ENCODE measurements at regions not wholly inside any gene's neighbourhood (a gene's known extent, or its start where the extent isn't known, plus 50 kb on each side); places are given as distances from the start of the nearest gene placed in this dataset.

DNA sequence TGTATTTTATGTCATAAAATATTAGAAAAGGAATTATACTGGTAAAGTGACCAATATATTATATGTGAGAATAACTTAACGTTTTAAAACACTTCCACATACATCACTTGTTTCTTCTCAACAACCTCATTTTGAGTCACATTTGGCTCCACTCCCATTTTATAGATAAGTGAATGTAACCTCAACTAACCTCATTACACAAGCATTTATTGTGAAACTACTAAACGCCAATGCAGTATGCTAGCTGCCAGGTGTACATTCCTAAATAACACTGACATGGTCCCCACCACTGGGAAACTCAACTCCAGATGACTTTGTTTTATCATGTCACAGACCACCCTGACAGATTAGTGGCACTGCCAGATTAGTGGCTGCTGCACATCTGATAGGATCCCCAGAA lies 249.7 kb upstream of the CNTN4 start:
- DNase-seq: no peak
- ChIA-PET CTCF (no interaction called here), POLR2A (no interaction called here)
- Mint-ChIP-seq H3K27ac (no peak overlapping the region), H3K9me3 (peaks cover 10% of the 10 kb centered on the region), H3K4me1 (no peaks in the 10 kb centered on the region), H3K4me3 (no peak overlapping the region), H3K36me3 (ENCODE audit: low read depth) (no peaks in the 10 kb centered on the region), H3K27me3 (no peaks in the 10 kb centered on the region)
- no peak for ATAC-seq (ENCODE audit: low read depth)
- intact Hi-C loops (cut with micrococcal nuclease): no loop called here
- no peak for TF ChIP-seq CTCF (IDR thresholded peaks at IDR 0.05)

DNA sequence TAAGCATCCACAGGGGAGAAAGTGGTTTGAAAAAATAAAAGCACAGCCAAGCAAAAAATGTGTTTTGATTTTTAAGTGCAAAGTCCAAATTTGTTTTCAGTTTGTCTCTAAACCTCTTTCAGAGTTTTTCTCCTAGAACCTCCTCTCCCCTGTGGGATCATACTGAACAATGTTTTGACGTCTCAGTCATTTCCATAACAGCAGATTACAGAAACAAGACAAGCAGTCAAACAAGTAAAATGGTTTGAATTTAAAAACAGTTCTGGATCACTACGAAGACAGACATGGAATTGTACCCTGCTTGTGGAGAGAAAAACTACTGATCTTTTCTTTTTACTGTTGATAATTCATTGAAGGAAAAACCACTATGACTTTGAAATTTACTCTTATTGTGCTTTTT lies 245.7 kb upstream of the CNTN4 start:
- ATAC-seq (ENCODE audit: low read depth): no peak
- Mint-ChIP-seq H3K4me3 (no peak overlapping the region), H3K27ac (no peak overlapping the region), H3K4me1 (no peaks in the 10 kb centered on the region), H3K36me3 (ENCODE audit: low read depth) (no peaks in the 10 kb centered on the region), H3K27me3 (no peaks in the 10 kb centered on the region), H3K9me3 (peaks cover 10% of the 10 kb centered on the region)
- TF ChIP-seq CTCF (IDR thresholded peaks at IDR 0.05): no peak
- POLR2A ChIA-PET: no interaction called here
- CTCF ChIA-PET: no interaction called here
- intact Hi-C loops (cut with micrococcal nuclease): no loop called here
- no peak for DNase-seq

- CTCF ChIA-PET: no interaction called here
- POLR2A ChIA-PET: no interaction called here
- Mint-ChIP-seq H3K27me3 (no peaks in the 10 kb centered on the region), H3K9me3 (peaks cover 6% of the 10 kb centered on the region), H3K4me3 (no peak overlapping the region), H3K27ac (no peak overlapping the region), H3K36me3 (ENCODE audit: low read depth) (no peaks in the 10 kb centered on the region), H3K4me1 (no peaks in the 10 kb centered on the region)
- DNase-seq: no peak
- TF ChIP-seq CTCF (IDR thresholded peaks at IDR 0.05): no peak
- ATAC-seq (ENCODE audit: low read depth): no peak
- intact Hi-C loops (cut with micrococcal nuclease): no loop called here
These were observed 242.8 kb upstream of the CNTN4 start for GRCh38 chr3:1855841-1856240.

GRCh38 chr3:1870738-1871137 lies 227.9 kb upstream of the CNTN4 start:
- no peaks in the 10 kb centered on the region for H3K36me3 Mint-ChIP-seq (ENCODE audit: low read depth)
- no peak for DNase-seq
- ChIA-PET CTCF (no interaction called here), POLR2A (no interaction called here)
- intact Hi-C loops (cut with micrococcal nuclease): no loop called here
- TF ChIP-seq CTCF (IDR thresholded peaks at IDR 0.05): no peak
- H3K4me1 Mint-ChIP-seq: no peaks in the 10 kb centered on the region
- H3K27ac Mint-ChIP-seq: no peak overlapping the region
- peaks cover 16% of the 10 kb centered on the region for H3K9me3 Mint-ChIP-seq
- no peak for ATAC-seq (ENCODE audit: low read depth)
- no peak overlapping the region for H3K4me3 Mint-ChIP-seq
- H3K27me3 Mint-ChIP-seq: no peaks in the 10 kb centered on the region

DNA sequence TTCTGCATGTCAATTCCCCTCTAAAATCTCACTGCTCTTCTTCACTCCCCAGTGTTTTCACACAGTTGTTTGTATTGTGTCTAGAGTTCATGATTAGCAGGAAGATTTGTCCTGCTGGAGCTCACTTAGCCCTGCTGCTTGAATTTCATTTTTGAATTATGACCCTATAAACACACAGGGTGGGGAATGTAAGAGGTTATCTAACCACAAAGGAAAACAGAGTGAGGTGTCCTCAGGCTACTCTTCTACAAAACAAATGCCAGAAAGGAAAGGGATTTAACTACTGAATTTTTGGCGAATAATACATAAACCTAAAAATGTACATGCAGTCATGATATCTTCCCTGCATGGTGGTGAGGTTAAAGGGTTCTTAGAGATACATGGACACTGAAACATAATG lies 215.1 kb upstream of the CNTN4 start:
- no peak for ATAC-seq (ENCODE audit: low read depth)
- H3K36me3 Mint-ChIP-seq (ENCODE audit: low read depth): no peaks in the 10 kb centered on the region
- intact Hi-C loops (cut with micrococcal nuclease): no loop called here

More for the DNA sequence above, 215.1 kb upstream of the CNTN4 start:
- H3K4me1 Mint-ChIP-seq: no peaks in the 10 kb centered on the region
- TF ChIP-seq CTCF (IDR thresholded peaks at IDR 0.05): no peak
- ChIA-PET POLR2A (no interaction called here), CTCF (no interaction called here)
- H3K4me3 Mint-ChIP-seq: no peak overlapping the region
- no peaks in the 10 kb centered on the region for H3K27me3 Mint-ChIP-seq
- no peak overlapping the region for H3K27ac Mint-ChIP-seq
- DNase-seq: no peak
- H3K9me3 Mint-ChIP-seq: peaks cover 2% of the 10 kb centered on the region
